IPS-15b (cell line): ENCODE measurements at regions not wholly inside any gene's neighbourhood (a gene's known extent, or its start where the extent isn't known, plus 50 kb on each side); places are given as distances from the start of the nearest gene placed in this dataset.

ENCODE experiments used
- H3K27me3 ChIP-seq: one replicate; pipeline ENCODE4 v1.6.1; 2013; ENCODE audit warnings: low read length; ENCODE audit not compliant: control insufficient read depth, insufficient read depth
- H3K36me3 ChIP-seq: one replicate; pipeline ENCODE4 v1.6.1; 2013; ENCODE audit warnings: low read length; ENCODE audit not compliant: control insufficient read depth, insufficient read depth
- H3K4me1 ChIP-seq: one replicate; pipeline ENCODE4 v1.6.1; 2013; ENCODE audit warnings: mild to moderate bottlenecking, low read length; ENCODE audit not compliant: control insufficient read depth, insufficient read depth
- H3K4me3 ChIP-seq: one replicate; pipeline ENCODE4 v1.5.1; 2013; ENCODE audit warnings: low read depth, low read length
- H3K9ac ChIP-seq: one replicate; pipeline ENCODE4 v1.6.1; 2013; ENCODE audit warnings: low read depth, mild to moderate bottlenecking, low read length
- H3K9me3 ChIP-seq: one replicate; pipeline ENCODE4 v1.6.1; 2013; ENCODE audit warnings: mild to moderate bottlenecking, low read length; ENCODE audit not compliant: control insufficient read depth, insufficient read depth

DNA sequence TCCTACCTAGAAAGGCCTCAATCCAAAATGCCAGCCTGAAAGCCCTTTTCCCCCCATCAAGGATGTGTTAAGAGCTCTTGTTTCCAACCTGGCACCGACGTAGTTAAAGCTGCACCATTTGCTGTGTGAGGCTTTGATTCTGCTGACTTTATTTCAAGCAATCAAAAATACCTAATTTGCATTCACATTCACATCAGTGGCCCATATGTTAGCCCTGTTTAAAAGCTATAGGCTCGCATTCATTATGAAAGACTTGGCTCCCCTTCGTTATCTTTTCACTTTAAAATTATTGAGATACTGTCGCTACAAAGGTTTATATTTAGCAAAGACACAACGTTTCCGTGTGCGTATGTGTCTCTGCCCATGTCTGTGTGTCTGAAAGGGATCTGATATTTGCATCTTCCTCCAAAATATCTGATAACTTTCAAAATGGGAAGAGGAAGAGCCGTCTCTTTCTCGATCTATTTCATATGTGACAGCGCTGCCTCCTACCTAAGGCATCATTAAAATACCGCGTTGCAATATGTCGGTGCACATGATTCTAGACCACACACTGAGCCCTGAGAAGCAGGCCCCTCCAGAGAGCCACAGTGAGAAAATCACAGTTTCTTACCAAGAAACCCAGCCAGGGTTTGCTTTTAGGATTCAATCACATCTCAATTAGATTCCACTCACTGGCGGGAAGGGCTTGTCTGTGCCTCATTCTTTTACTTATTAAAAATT, 57.1 kb upstream of the ITPRID1 start:
- peaks cover 95% of the 10 kb centered on the region for H3K27me3 ChIP-seq
- H3K4me3 ChIP-seq = no peak overlapping the region
- no peaks in the 10 kb centered on the region for H3K9me3 ChIP-seq
- H3K9ac ChIP-seq = no peak overlapping the region
- peaks cover 10% of the 10 kb centered on the region for H3K4me1 ChIP-seq
- H3K36me3 ChIP-seq = no peaks in the 10 kb centered on the region

- Histone ChIP-seq H3K9ac (no peak overlapping the region), H3K27me3 (peaks cover 94% of the 10 kb centered on the region), H3K36me3 (no peaks in the 10 kb centered on the region), H3K4me1 (peaks cover 10% of the 10 kb centered on the region), H3K9me3 (no peaks in the 10 kb centered on the region), H3K4me3 (no peak overlapping the region)
Measured at GRCh38 chr7:31457551-31457950, 56.3 kb upstream of the ITPRID1 start.

DNA sequence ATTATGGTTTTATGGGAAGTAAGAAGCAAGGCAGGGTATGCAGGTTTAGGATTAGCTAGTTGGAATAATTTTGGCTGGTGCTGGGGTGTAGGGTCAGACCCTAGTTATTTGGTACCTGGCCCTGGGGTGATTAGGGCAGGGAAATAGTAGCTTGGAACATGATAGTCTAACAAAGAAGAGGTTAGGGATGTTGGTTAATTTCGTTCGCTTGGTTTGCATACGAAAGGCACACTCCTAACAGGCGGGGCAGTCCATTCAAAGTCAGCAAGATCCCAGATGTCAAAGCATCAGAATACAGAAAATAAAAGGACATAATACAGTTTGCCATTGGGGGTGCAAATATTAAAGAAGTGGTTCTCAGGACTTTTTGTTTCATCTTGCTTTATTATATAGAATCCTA, 55.7 kb upstream of the ITPRID1 start:
- H3K4me1 ChIP-seq = peaks cover 10% of the 10 kb centered on the region
- no peak overlapping the region for H3K9ac ChIP-seq
- no peaks in the 10 kb centered on the region for H3K36me3 ChIP-seq
- no peak overlapping the region for H3K4me3 ChIP-seq
- no peaks in the 10 kb centered on the region for H3K9me3 ChIP-seq
- peaks cover 94% of the 10 kb centered on the region for H3K27me3 ChIP-seq

DNA sequence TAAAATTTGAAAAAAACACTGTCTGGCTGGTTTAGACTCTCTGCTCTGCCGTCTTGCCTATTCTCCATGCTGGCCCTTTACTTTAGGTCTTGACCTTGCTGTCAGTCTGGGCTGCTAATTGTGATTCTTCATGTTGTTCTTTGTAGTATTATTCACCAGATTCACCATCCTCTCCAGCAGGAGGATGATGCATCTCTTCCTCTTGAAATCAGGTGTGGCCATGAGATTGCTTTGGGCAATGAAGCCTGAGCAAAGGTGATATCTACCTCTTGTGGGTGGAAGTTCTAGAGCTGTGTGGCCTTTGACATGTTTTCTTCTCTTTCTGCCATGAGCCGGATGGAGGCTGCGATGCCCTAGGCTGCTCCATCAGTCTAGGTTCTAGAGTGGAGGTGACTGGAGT, 51.3 kb upstream of the ITPRID1 start:
- peaks cover 72% of the 10 kb centered on the region for H3K27me3 ChIP-seq

More for the DNA sequence above, 51.3 kb upstream of the ITPRID1 start:
- peaks cover 29% of the 10 kb centered on the region for H3K4me1 ChIP-seq
- H3K9ac ChIP-seq = no peak overlapping the region
- H3K9me3 ChIP-seq = no peaks in the 10 kb centered on the region
- H3K36me3 ChIP-seq = no peaks in the 10 kb centered on the region
- no peak overlapping the region for H3K4me3 ChIP-seq
